ENCODE measurements at regions not wholly inside any gene's neighbourhood (a gene's known extent, or its start where the extent isn't known, plus 50 kb on each side); places are given as distances from the start of the nearest gene placed in this dataset.

- no peak for TF ChIP-seq POLR2A (IDR thresholded peaks at IDR 0.05)
- no peak for TF ChIP-seq CTCF (IDR thresholded peaks at IDR 0.05)
Observed at GRCh38 chr5:121296356-121296755, 555.3 kb upstream of the FTMT start.
